ENCODE measurements at regions not wholly inside any gene's neighbourhood (a gene's known extent, or its start where the extent isn't known, plus 50 kb on each side); places are given as distances from the start of the nearest gene placed in this dataset.

DNA sequence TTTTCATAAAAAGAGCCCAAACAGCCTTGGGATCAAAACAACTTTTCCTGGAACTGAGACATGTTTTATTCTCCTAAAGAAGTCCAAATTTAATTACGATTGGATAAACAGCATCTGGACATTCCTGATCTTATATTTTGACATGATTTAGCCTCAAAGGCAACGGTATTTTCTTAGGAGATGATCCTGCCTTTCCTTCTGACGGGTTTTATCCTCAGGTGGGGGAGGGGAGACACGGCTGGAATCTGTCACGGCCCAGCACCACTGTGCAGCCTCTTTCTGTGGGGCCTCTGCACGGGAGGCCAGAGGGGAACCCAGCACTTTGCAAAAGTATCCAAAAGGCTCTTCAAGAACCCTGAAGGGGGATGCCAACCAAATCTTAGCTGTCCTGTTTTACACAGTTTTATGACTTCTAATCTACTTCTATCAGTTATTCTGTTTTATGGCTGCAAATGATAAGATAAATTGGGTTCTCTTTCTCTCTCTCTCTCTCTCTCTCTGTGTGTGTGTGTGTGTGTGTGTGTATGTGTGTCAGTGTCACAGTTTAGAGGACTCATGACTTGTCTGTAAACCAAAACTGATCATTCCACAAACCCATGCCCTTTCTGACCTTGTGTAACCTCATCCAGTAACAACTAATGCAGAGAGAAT is 321.1 kb upstream of the NPVF start:
- no peak overlapping the region for H3K9ac ChIP-seq (ENCODE audit: low read length)
- no peaks in the 10 kb centered on the region for H3K36me3 ChIP-seq (ENCODE audit: control insufficient read depth, insufficient read depth, low read length)
- no peak overlapping the region for H2BK120ac ChIP-seq (ENCODE audit: low read depth, low read length)
- no peak overlapping the region for H3K18ac ChIP-seq (ENCODE audit: low read length)
- no peaks in the 10 kb centered on the region for H3K79me1 ChIP-seq (ENCODE audit: low read length)
- H2BK15ac ChIP-seq (replicated peaks; ENCODE audit: low read depth), result no peak overlapping the region
- no peak overlapping the region for H2AK5ac ChIP-seq (ENCODE audit: low read length)
- H4K5ac ChIP-seq (ENCODE audit: low read length), result no peak overlapping the region
- H3K79me2 ChIP-seq (ENCODE audit: control insufficient read depth, insufficient read depth, low read length), result no peaks in the 10 kb centered on the region
- H2BK5ac ChIP-seq (ENCODE audit: low read length), result no peak overlapping the region
- no peaks in the 10 kb centered on the region for H3K4me1 ChIP-seq (ENCODE audit: control insufficient read depth, low read depth, low read length)
- no peak overlapping the region for H3K4me3 ChIP-seq (ENCODE audit: low read length)
- H3K56ac ChIP-seq (ENCODE audit: low read length), result no peak overlapping the region
- DNase-seq, result no peak
- no peak overlapping the region for H3K4me2 ChIP-seq (ENCODE audit: low read length)
- no CpG with 5 or more reads among the region's 6 CpGs for WGBS (ENCODE audit: extremely low coverage, insufficient coverage, low lambda C conversion rate)
- no peak overlapping the region for H4K8ac ChIP-seq (ENCODE audit: low read depth, low read length)
- no peak overlapping the region for H3K27ac ChIP-seq (ENCODE audit: low read depth, low read length)
- H3K27me3 ChIP-seq (ENCODE audit: insufficient read depth, low read length, poor library complexity), result no peaks in the 10 kb centered on the region
- H3K23ac ChIP-seq (ENCODE audit: low read length), result no peak overlapping the region
- H3K4ac ChIP-seq (ENCODE audit: low read depth, low read length), result no peak overlapping the region

DNA sequence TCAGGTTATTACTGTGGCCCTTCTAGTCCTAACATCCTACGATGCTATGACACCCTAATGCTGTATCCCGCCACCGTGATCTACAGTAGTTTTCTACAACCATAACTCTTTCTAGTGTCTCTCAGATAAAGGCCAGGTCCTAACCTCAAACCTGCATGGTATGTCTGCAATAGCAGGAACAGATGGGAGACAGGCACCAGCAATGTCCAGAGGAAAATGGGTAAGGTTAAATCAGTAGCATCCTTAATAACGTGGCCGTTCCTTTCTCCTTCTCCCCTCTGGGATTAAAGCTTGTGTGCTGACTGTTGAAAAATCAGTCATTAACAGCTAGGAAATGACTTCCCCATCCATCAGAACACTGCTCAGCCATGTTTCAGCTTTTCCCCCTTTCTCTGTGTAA is 321.9 kb upstream of the NPVF start:
- no CpG with 5 or more reads among the region's 5 CpGs for WGBS (ENCODE audit: extremely low coverage, insufficient coverage, low lambda C conversion rate)
- H3K56ac ChIP-seq (ENCODE audit: low read length), result no peak overlapping the region
- no peak for DNase-seq
- no peak overlapping the region for H3K27ac ChIP-seq (ENCODE audit: low read depth, low read length)
- H3K18ac ChIP-seq (ENCODE audit: low read length), result no peak overlapping the region
- no peaks in the 10 kb centered on the region for H3K4me1 ChIP-seq (ENCODE audit: control insufficient read depth, low read depth, low read length)
- no peak overlapping the region for H2BK5ac ChIP-seq (ENCODE audit: low read length)
- no peaks in the 10 kb centered on the region for H3K79me2 ChIP-seq (ENCODE audit: control insufficient read depth, insufficient read depth, low read length)
- no peak overlapping the region for H2BK120ac ChIP-seq (ENCODE audit: low read depth, low read length)
- no peak overlapping the region for H3K23ac ChIP-seq (ENCODE audit: low read length)
- H3K27me3 ChIP-seq (ENCODE audit: insufficient read depth, low read length, poor library complexity), result no peaks in the 10 kb centered on the region
- H3K4ac ChIP-seq (ENCODE audit: low read depth, low read length), result no peak overlapping the region
- H3K4me3 ChIP-seq (ENCODE audit: low read length), result no peak overlapping the region
- no peak overlapping the region for H2BK15ac ChIP-seq (replicated peaks; ENCODE audit: low read depth)
- no peaks in the 10 kb centered on the region for H3K36me3 ChIP-seq (ENCODE audit: control insufficient read depth, insufficient read depth, low read length)
- no peak overlapping the region for H4K5ac ChIP-seq (ENCODE audit: low read length)
- H3K79me1 ChIP-seq (ENCODE audit: low read length), result no peaks in the 10 kb centered on the region
- no peak overlapping the region for H3K9ac ChIP-seq (ENCODE audit: low read length)
- H2AK5ac ChIP-seq (ENCODE audit: low read length), result no peak overlapping the region
- H4K8ac ChIP-seq (ENCODE audit: low read depth, low read length), result no peak overlapping the region
- H3K4me2 ChIP-seq (ENCODE audit: low read length), result no peak overlapping the region

DNA sequence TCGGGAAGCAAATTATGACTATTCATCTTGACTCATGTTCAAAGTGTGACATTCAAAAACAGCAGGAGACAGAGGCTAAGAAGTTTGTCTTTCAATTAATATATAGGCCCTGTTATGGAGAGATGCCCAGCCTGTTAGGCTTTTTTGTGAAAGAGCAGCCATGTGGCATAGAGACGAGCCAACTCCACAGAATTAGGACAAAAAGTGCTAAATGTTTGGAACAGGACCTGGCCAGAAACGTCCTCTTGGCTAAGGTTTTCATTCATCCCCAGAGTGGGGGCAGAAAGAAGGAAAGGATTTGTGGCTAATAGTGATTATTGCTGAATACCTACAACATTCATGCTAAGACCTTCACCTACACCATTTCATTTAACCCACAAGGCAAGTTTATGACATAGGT is 324.7 kb upstream of the NPVF start:
- no peak overlapping the region for H4K5ac ChIP-seq (ENCODE audit: low read length)
- no peak overlapping the region for H3K4ac ChIP-seq (ENCODE audit: low read depth, low read length)
- H3K23ac ChIP-seq (ENCODE audit: low read length), result no peak overlapping the region
- H2BK15ac ChIP-seq (replicated peaks; ENCODE audit: low read depth), result no peak overlapping the region
- H3K18ac ChIP-seq (ENCODE audit: low read length), result no peak overlapping the region
- H4K8ac ChIP-seq (ENCODE audit: low read depth, low read length), result no peak overlapping the region
- no peak overlapping the region for H3K56ac ChIP-seq (ENCODE audit: low read length)
- H3K27ac ChIP-seq (ENCODE audit: low read depth, low read length), result no peak overlapping the region
- no peak overlapping the region for H2BK5ac ChIP-seq (ENCODE audit: low read length)
- no peak overlapping the region for H3K4me3 ChIP-seq (ENCODE audit: low read length)
- H3K79me1 ChIP-seq (ENCODE audit: low read length), result no peaks in the 10 kb centered on the region
- H3K79me2 ChIP-seq (ENCODE audit: control insufficient read depth, insufficient read depth, low read length), result no peaks in the 10 kb centered on the region
- DNase-seq, result no peak
- no peaks in the 10 kb centered on the region for H3K27me3 ChIP-seq (ENCODE audit: insufficient read depth, low read length, poor library complexity)
- no peaks in the 10 kb centered on the region for H3K36me3 ChIP-seq (ENCODE audit: control insufficient read depth, insufficient read depth, low read length)
- H3K4me2 ChIP-seq (ENCODE audit: low read length), result no peak overlapping the region
- no peak overlapping the region for H2AK5ac ChIP-seq (ENCODE audit: low read length)
- no peaks in the 10 kb centered on the region for H3K4me1 ChIP-seq (ENCODE audit: control insufficient read depth, low read depth, low read length)
- H2BK120ac ChIP-seq (ENCODE audit: low read depth, low read length), result no peak overlapping the region
- no peak overlapping the region for H3K9ac ChIP-seq (ENCODE audit: low read length)
- no CpG with 5 or more reads among the region's 3 CpGs for WGBS (ENCODE audit: extremely low coverage, insufficient coverage, low lambda C conversion rate)

GRCh38 chr7:25553580-25554291 is 325.4 kb upstream of the NPVF start:
- Histone ChIP-seq H3K79me2 (ENCODE audit: control insufficient read depth, insufficient read depth, low read length) (no peaks in the 10 kb centered on the region), H3K4me1 (ENCODE audit: control insufficient read depth, low read depth, low read length) (no peaks in the 10 kb centered on the region), H4K8ac (ENCODE audit: low read depth, low read length) (no peak overlapping the region), H3K4me2 (ENCODE audit: low read length) (no peak overlapping the region), H3K23ac (ENCODE audit: low read length) (no peak overlapping the region), H2BK15ac (replicated peaks; ENCODE audit: low read depth) (no peak overlapping the region), H3K36me3 (ENCODE audit: control insufficient read depth, insufficient read depth, low read length) (no peaks in the 10 kb centered on the region), H2BK120ac (ENCODE audit: low read depth, low read length) (no peak overlapping the region), H2BK5ac (ENCODE audit: low read length) (no peak overlapping the region), H3K4me3 (ENCODE audit: low read length) (no peak overlapping the region), H3K9ac (ENCODE audit: low read length) (no peak overlapping the region), H2AK5ac (ENCODE audit: low read length) (no peak overlapping the region), H4K5ac (ENCODE audit: low read length) (no peak overlapping the region), H3K27me3 (ENCODE audit: insufficient read depth, low read length, poor library complexity) (no peaks in the 10 kb centered on the region), H3K18ac (ENCODE audit: low read length) (no peak overlapping the region), H3K27ac (ENCODE audit: low read depth, low read length) (no peak overlapping the region), H3K4ac (ENCODE audit: low read depth, low read length) (no peak overlapping the region), H3K79me1 (ENCODE audit: low read length) (no peaks in the 10 kb centered on the region), H3K56ac (ENCODE audit: low read length) (no peak overlapping the region)
- WGBS (ENCODE audit: extremely low coverage, insufficient coverage, low lambda C conversion rate), result no CpG with 5 or more reads among the region's 13 CpGs
- DNase-seq, result peak; percentile 23

DNA sequence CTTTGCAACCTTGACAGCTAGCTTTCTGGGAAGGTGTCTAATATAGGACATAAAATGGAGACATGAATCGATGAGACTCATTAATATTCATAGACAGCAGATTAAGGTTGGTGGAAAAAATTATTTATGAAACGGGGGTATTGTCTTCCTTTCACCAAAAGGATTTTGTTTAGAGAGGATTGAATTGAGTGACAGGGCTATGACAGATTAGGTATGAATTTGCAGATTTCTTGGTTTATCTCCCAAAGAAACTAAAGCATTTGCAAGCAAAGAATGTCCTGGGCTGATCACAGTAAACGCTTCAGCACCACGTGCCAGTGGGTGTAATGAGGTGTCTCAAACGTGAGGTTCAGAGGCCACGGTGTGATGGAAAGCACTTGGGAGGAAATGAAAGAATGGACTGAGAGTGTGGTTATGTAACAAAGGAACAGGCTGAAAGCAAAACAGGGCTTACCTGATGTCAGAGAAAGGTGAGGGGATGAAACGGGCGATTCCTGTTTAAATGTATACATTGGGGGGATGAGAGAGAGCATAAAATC is 329.2 kb upstream of the NPVF start:
- H4K8ac ChIP-seq (ENCODE audit: low read depth, low read length), result no peak overlapping the region
- no peak overlapping the region for H2AK5ac ChIP-seq (ENCODE audit: low read length)
- no peak overlapping the region for H3K4ac ChIP-seq (ENCODE audit: low read depth, low read length)
- no peak overlapping the region for H3K23ac ChIP-seq (ENCODE audit: low read length)
- H3K18ac ChIP-seq (ENCODE audit: low read length), result no peak overlapping the region
- no peak overlapping the region for H2BK5ac ChIP-seq (ENCODE audit: low read length)
- H3K27me3 ChIP-seq (ENCODE audit: insufficient read depth, low read length, poor library complexity), result no peaks in the 10 kb centered on the region
- no peak overlapping the region for H3K56ac ChIP-seq (ENCODE audit: low read length)
- WGBS (ENCODE audit: extremely low coverage, insufficient coverage, low lambda C conversion rate), result 100% methylated on average over 1 of the region's 8 CpGs
- H3K79me1 ChIP-seq (ENCODE audit: low read length), result no peaks in the 10 kb centered on the region
- no peak overlapping the region for H3K9ac ChIP-seq (ENCODE audit: low read length)
- no peak overlapping the region for H3K4me3 ChIP-seq (ENCODE audit: low read length)
- DNase-seq, result no peak
- no peak overlapping the region for H2BK15ac ChIP-seq (replicated peaks; ENCODE audit: low read depth)
- H3K4me1 ChIP-seq (ENCODE audit: control insufficient read depth, low read depth, low read length), result no peaks in the 10 kb centered on the region
- no peak overlapping the region for H3K27ac ChIP-seq (ENCODE audit: low read depth, low read length)
- no peaks in the 10 kb centered on the region for H3K36me3 ChIP-seq (ENCODE audit: control insufficient read depth, insufficient read depth, low read length)
- no peak overlapping the region for H3K4me2 ChIP-seq (ENCODE audit: low read length)
- H2BK120ac ChIP-seq (ENCODE audit: low read depth, low read length), result no peak overlapping the region
- H3K79me2 ChIP-seq (ENCODE audit: control insufficient read depth, insufficient read depth, low read length), result no peaks in the 10 kb centered on the region
- no peak overlapping the region for H4K5ac ChIP-seq (ENCODE audit: low read length)
